22Rv1 (cell line): ENCODE measurements at regions not wholly inside any gene's neighbourhood (a gene's known extent, or its start where the extent isn't known, plus 50 kb on each side); places are given as distances from the start of the nearest gene placed in this dataset.

Experiments used
- ZFX ChIP-seq: fragments of 450-650 bp; IDR thresholded peaks from 2 replicates; pipeline ENCODE4 v1.6.1; 2017; ENCODE audit warnings: antibody characterized with exemption, borderline replicate concordance
- TF ChIP-seq, protein P1 (sequence below): fragments of 450-650 bp; IDR thresholded peaks from 2 replicates; pipeline ENCODE4 v1.5.1; 2017; ENCODE audit warnings: mild to moderate bottlenecking

DNA sequence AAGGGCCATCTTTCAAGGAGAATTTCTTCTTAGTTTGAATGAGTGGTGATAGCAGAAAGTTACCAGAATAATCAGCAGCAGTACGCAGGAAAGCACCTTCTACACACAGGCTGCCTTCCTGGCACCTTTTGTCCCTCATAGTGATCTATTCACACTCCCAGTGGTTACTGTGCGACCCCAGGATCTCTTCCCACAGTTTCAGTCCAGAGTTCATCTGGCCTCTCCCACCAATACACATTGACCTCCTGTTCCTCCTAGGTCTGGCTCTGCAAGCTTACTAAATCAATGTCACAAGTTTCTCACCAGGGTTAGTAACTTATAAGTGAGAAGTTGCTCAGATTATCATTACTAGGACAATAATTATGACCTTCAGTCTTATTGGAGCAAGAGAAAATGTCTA is 99.1 kb upstream of the PIK3R1 start:
- TF ChIP-seq, protein P1, sequence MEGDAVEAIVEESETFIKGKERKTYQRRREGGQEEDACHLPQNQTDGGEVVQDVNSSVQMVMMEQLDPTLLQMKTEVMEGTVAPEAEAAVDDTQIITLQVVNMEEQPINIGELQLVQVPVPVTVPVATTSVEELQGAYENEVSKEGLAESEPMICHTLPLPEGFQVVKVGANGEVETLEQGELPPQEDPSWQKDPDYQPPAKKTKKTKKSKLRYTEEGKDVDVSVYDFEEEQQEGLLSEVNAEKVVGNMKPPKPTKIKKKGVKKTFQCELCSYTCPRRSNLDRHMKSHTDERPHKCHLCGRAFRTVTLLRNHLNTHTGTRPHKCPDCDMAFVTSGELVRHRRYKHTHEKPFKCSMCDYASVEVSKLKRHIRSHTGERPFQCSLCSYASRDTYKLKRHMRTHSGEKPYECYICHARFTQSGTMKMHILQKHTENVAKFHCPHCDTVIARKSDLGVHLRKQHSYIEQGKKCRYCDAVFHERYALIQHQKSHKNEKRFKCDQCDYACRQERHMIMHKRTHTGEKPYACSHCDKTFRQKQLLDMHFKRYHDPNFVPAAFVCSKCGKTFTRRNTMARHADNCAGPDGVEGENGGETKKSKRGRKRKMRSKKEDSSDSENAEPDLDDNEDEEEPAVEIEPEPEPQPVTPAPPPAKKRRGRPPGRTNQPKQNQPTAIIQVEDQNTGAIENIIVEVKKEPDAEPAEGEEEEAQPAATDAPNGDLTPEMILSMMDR = no peak
- TF ChIP-seq ZFX = no peak
